GM23338 (cell line): ENCODE measurements at regions not wholly inside any gene's neighbourhood (a gene's known extent, or its start where the extent isn't known, plus 50 kb on each side); places are given as distances from the start of the nearest gene placed in this dataset.

ENCODE experiments used
- ATAC-seq: fragments of 200-7000 bp; cut with Tn5 transposase; 3 replicates; pipeline ENCODE4 v1.9.1; 2020
- DNase-seq: peaks from one replicate; pipeline ENCODE4 v3.0.0-alpha.2; 2015; ENCODE audit warnings: low spot score
- H2AFZ ChIP-seq: fragments of 200-600 bp; sonication (generic); 2 replicates; pipeline ENCODE4 v1.8.0; 2016; ENCODE audit warnings: antibody characterized with exemption, mild to moderate bottlenecking, moderate library complexity
- H3F3A ChIP-seq: fragments of 200-600 bp; sonication (generic); replicated peaks from 2 replicates; pipeline ENCODE4 v1.8.0; 2017; ENCODE audit warnings: antibody characterized with exemption, mixed run types, low read depth
- H3K27ac ChIP-seq: fragments of 200-600 bp; sonication (generic); 2 replicates; pipeline ENCODE4 v1.6.1; 2016; ENCODE audit warnings: low read depth
- H3K27me3 ChIP-seq: fragments of 200-600 bp; sonication (generic); 2 replicates; pipeline ENCODE4 v1.8.0; 2016; ENCODE audit warnings: mild to moderate bottlenecking, mixed run types, moderate library complexity; ENCODE audit not compliant: insufficient read depth
- H3K36me3 ChIP-seq: fragments of 200-600 bp; sonication (generic); 2 replicates; pipeline ENCODE4 v1.8.0; 2016; ENCODE audit warnings: mild to moderate bottlenecking; ENCODE audit not compliant: insufficient read depth
- H3K4me1 ChIP-seq: fragments of 200-600 bp; sonication (generic); 2 replicates; pipeline ENCODE4 v1.8.0; 2016; ENCODE audit warnings: mild to moderate bottlenecking, moderate library complexity; ENCODE audit not compliant: insufficient read depth
- H3K4me2 ChIP-seq: fragments of 200-600 bp; sonication (generic); 2 replicates; pipeline ENCODE4 v1.7.1; 2017; ENCODE audit warnings: mixed run types
- H3K4me3 ChIP-seq: fragments of 200-600 bp; sonication (generic); 2 replicates; pipeline ENCODE4 v1.6.1; 2016; ENCODE audit warnings: mixed run types
- H3K79me2 ChIP-seq: fragments of 200-600 bp; sonication (generic); replicated peaks from 2 replicates; pipeline ENCODE4 v1.8.0; 2017; ENCODE audit warnings: mild to moderate bottlenecking; ENCODE audit not compliant: insufficient read depth
- H3K9me2 ChIP-seq: fragments of 200-600 bp; sonication (generic); 2 replicates; pipeline ENCODE4 v1.8.0; 2017; ENCODE audit not compliant: insufficient read depth
- H4K20me1 ChIP-seq: fragments of 200-600 bp; sonication (generic); replicated peaks from 2 replicates; pipeline ENCODE4 v1.8.0; 2017; ENCODE audit warnings: mild to moderate bottlenecking; ENCODE audit not compliant: insufficient read depth
- H3K27ac Mint-ChIP-seq: 2 replicates; pipeline ENCODE4 v1.8.0; 2020; ENCODE audit warnings: inconsistent platforms, mild to moderate bottlenecking, moderate library complexity, mixed read lengths
- H3K27me3 Mint-ChIP-seq: 3 replicates; pipeline ENCODE4 v1.8.0; 2022; ENCODE audit warnings: low read depth, mild to moderate bottlenecking, moderate library complexity, mixed read lengths, inconsistent platforms; ENCODE audit not compliant: insufficient read depth, poor library complexity
- H3K36me3 Mint-ChIP-seq: 3 replicates; pipeline ENCODE4 v1.8.0; 2021; ENCODE audit warnings: low read depth, mild to moderate bottlenecking, inconsistent platforms, moderate library complexity, mixed read lengths
- H3K4me1 Mint-ChIP-seq: 3 replicates; pipeline ENCODE4 v1.8.0; 2020; ENCODE audit warnings: mild to moderate bottlenecking, inconsistent platforms, mixed read lengths
- H3K4me3 Mint-ChIP-seq: 3 replicates; pipeline ENCODE4 v1.8.0; 2021; ENCODE audit warnings: moderate library complexity, mild to moderate bottlenecking, inconsistent platforms, mixed read lengths
- H3K9me3 Mint-ChIP-seq: 3 replicates; pipeline ENCODE4 v1.8.0; 2020; ENCODE audit warnings: moderate library complexity, mild to moderate bottlenecking, inconsistent platforms, mixed read lengths
- CREB1 ChIP-seq: fragments of 250-450 bp; sonication (Bioruptor Pico); IDR thresholded peaks from 2 replicates; pipeline ENCODE4 v1.5.0; 2020; ENCODE audit warnings: low read depth, mild to moderate bottlenecking, moderate library complexity
- CTCF ChIP-seq, 2 experiments: fragments of 200-600 bp in 1 of 2; sonication (generic) in 1 of 2; conservative IDR thresholded peaks; 2 replicates each; pipeline versions ENCODE4 v1.5.1 to v1.6.1; 2016 to 2017; ENCODE audit warnings: antibody characterized with exemption in 2 of 2, low read depth in 2 of 2, mild to moderate bottlenecking in 2 of 2, moderate library complexity in 1 of 2
- EZH2 ChIP-seq: fragments of 200-600 bp; sonication (generic); IDR thresholded peaks from one replicate; pipeline ENCODE4 v1.8.0; 2017; ENCODE audit warnings: antibody characterized with exemption, mild to moderate bottlenecking, low read depth; ENCODE audit not compliant: unreplicated experiment
- EZH2phosphoT487 ChIP-seq: fragments of 200-600 bp; sonication (generic); IDR thresholded peaks from one replicate; pipeline ENCODE4 v1.8.1; 2018; ENCODE audit warnings: antibody characterized with exemption; ENCODE audit not compliant: unreplicated experiment
- JUNB ChIP-seq: IDR thresholded peaks from one replicate; pipeline ENCODE4 v1.6.1; 2016; ENCODE audit warnings: antibody characterized with exemption; ENCODE audit not compliant: unreplicated experiment
- NANOG ChIP-seq: IDR thresholded peaks from 2 replicates; pipeline ENCODE4 v1.6.1; 2016; ENCODE audit warnings: antibody characterized with exemption, borderline replicate concordance
- POLR2AphosphoS5 ChIP-seq: IDR thresholded peaks from 2 replicates; pipeline ENCODE4 v1.6.1; 2016; ENCODE audit warnings: antibody characterized with exemption, low read depth
- REST ChIP-seq: IDR thresholded peaks from one replicate; pipeline ENCODE4 v1.6.1; 2018; ENCODE audit warnings: antibody characterized with exemption; ENCODE audit not compliant: unreplicated experiment
- STAT1 ChIP-seq: IDR thresholded peaks from one replicate; pipeline ENCODE4 v1.6.1; 2016; ENCODE audit warnings: antibody characterized with exemption; ENCODE audit not compliant: unreplicated experiment
- ZNF114 ChIP-seq: fragments of 250-450 bp; sonication (Bioruptor Pico); IDR thresholded peaks from 2 replicates; pipeline ENCODE4 v1.5.0; 2020; ENCODE audit warnings: mild to moderate bottlenecking, moderate library complexity
- ZNF331 ChIP-seq: fragments of 250-450 bp; sonication (Bioruptor Pico); IDR thresholded peaks from 2 replicates; pipeline ENCODE4 v1.5.0; 2020; ENCODE audit warnings: low read depth, mild to moderate bottlenecking, moderate library complexity
- TF ChIP-seq, protein P1 (sequence below): IDR thresholded peaks from 2 replicates; pipeline ENCODE4 v1.6.1; 2016; ENCODE audit warnings: antibody characterized with exemption
- TF ChIP-seq, protein P2 (sequence below): fragments of 250-450 bp; sonication (Bioruptor Pico); IDR thresholded peaks from 2 replicates; pipeline ENCODE4 v1.5.0; 2020; ENCODE audit warnings: mild to moderate bottlenecking, moderate library complexity

GRCh38 chr3:67064105-67064504 lies 66.0 kb downstream of the KBTBD8 start:
- H3K4me3 ChIP-seq, result no peak overlapping the region
- no peaks in the 10 kb centered on the region for H3K27me3 ChIP-seq
- H3K79me2 ChIP-seq, result no peaks in the 10 kb centered on the region
- peaks cover 16% of the 10 kb centered on the region for H3K9me3 Mint-ChIP-seq
- no peaks in the 10 kb centered on the region for H4K20me1 ChIP-seq
- H3K4me1 Mint-ChIP-seq, result peaks cover 8% of the 10 kb centered on the region
- peaks cover 17% of the 10 kb centered on the region for H3K36me3 Mint-ChIP-seq
- H3K36me3 ChIP-seq, result 0 out of 2 replicates have a peak, but pooled peaks cover 6% of the 10 kb centered on the region
- no peak overlapping the region for H3K4me2 ChIP-seq
- DNase-seq (no peak), ATAC-seq (no peak)
- no peak overlapping the region for H3K27ac ChIP-seq
- no peak overlapping the region for H3K4me3 Mint-ChIP-seq
- no peaks in the 10 kb centered on the region for H3F3A ChIP-seq
- H3K27ac Mint-ChIP-seq, result no peak overlapping the region
- H3K27me3 Mint-ChIP-seq, result peaks cover 4% of the 10 kb centered on the region
- H2AFZ ChIP-seq, result no peak overlapping the region
- H3K4me1 ChIP-seq, result no peaks in the 10 kb centered on the region
- no peaks in the 10 kb centered on the region for H3K9me2 ChIP-seq
- TF ChIP-seq, protein P1, sequence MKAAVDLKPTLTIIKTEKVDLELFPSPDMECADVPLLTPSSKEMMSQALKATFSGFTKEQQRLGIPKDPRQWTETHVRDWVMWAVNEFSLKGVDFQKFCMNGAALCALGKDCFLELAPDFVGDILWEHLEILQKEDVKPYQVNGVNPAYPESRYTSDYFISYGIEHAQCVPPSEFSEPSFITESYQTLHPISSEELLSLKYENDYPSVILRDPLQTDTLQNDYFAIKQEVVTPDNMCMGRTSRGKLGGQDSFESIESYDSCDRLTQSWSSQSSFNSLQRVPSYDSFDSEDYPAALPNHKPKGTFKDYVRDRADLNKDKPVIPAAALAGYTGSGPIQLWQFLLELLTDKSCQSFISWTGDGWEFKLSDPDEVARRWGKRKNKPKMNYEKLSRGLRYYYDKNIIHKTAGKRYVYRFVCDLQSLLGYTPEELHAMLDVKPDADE, result no peak
- TF ChIP-seq, protein P2, sequence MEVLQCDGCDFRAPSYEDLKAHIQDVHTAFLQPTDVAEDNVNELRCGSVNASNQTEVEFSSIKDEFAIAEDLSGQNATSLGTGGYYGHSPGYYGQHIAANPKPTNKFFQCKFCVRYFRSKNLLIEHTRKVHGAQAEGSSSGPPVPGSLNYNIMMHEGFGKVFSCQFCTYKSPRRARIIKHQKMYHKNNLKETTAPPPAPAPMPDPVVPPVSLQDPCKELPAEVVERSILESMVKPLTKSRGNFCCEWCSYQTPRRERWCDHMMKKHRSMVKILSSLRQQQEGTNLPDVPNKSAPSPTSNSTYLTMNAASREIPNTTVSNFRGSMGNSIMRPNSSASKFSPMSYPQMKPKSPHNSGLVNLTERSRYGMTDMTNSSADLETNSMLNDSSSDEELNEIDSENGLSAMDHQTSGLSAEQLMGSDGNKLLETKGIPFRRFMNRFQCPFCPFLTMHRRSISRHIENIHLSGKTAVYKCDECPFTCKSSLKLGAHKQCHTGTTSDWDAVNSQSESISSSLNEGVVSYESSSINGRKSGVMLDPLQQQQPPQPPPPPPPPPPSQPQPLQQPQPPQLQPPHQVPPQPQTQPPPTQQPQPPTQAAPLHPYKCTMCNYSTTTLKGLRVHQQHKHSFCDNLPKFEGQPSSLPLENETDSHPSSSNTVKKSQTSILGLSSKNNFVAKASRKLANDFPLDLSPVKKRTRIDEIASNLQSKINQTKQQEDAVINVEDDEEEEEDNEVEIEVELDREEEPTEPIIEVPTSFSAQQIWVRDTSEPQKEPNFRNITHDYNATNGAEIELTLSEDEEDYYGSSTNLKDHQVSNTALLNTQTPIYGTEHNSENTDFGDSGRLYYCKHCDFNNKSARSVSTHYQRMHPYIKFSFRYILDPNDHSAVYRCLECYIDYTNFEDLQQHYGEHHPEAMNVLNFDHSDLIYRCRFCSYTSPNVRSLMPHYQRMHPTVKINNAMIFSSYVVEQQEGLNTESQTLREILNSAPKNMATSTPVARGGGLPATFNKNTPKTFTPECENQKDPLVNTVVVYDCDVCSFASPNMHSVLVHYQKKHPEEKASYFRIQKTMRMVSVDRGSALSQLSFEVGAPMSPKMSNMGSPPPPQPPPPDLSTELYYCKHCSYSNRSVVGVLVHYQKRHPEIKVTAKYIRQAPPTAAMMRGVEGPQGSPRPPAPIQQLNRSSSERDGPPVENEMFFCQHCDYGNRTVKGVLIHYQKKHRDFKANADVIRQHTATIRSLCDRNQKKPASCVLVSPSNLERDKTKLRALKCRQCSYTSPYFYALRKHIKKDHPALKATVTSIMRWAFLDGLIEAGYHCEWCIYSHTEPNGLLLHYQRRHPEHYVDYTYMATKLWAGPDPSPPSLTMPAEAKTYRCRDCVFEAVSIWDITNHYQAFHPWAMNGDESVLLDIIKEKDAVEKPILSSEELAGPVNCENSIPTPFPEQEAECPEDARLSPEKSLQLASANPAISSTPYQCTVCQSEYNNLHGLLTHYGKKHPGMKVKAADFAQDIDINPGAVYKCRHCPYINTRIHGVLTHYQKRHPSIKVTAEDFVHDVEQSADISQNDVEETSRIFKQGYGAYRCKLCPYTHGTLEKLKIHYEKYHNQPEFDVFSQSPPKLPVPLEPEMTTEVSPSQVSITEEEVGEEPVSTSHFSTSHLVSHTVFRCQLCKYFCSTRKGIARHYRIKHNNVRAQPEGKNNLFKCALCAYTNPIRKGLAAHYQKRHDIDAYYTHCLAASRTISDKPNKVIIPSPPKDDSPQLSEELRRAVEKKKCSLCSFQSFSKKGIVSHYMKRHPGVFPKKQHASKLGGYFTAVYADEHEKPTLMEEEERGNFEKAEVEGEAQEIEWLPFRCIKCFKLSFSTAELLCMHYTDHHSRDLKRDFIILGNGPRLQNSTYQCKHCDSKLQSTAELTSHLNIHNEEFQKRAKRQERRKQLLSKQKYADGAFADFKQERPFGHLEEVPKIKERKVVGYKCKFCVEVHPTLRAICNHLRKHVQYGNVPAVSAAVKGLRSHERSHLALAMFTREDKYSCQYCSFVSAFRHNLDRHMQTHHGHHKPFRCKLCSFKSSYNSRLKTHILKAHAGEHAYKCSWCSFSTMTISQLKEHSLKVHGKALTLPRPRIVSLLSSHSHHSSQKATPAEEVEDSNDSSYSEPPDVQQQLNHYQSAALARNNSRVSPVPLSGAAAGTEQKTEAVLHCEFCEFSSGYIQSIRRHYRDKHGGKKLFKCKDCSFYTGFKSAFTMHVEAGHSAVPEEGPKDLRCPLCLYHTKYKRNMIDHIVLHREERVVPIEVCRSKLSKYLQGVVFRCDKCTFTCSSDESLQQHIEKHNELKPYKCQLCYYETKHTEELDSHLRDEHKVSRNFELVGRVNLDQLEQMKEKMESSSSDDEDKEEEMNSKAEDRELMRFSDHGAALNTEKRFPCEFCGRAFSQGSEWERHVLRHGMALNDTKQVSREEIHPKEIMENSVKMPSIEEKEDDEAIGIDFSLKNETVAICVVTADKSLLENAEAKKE (CRISPR knock-in tag), result no peak
- TF ChIP-seq EZH2 (no peak), ZNF331 (CRISPR knock-in tag) (no peak), JUNB (no peak), CREB1 (CRISPR knock-in tag) (no peak), CTCF (conservative IDR thresholded peaks at IDR 0.05; ENCODE audit: low read depth in 2 of 2) (no peak), POLR2AphosphoS5 (no peak), REST (no peak), NANOG (no peak), STAT1 (no peak), EZH2phosphoT487 (no peak), ZNF114 (CRISPR knock-in tag) (no peak)
